ENCODE measurements at regions not wholly inside any gene's neighbourhood (a gene's known extent, or its start where the extent isn't known, plus 50 kb on each side); places are given as distances from the start of the nearest gene placed in this dataset.

DNA sequence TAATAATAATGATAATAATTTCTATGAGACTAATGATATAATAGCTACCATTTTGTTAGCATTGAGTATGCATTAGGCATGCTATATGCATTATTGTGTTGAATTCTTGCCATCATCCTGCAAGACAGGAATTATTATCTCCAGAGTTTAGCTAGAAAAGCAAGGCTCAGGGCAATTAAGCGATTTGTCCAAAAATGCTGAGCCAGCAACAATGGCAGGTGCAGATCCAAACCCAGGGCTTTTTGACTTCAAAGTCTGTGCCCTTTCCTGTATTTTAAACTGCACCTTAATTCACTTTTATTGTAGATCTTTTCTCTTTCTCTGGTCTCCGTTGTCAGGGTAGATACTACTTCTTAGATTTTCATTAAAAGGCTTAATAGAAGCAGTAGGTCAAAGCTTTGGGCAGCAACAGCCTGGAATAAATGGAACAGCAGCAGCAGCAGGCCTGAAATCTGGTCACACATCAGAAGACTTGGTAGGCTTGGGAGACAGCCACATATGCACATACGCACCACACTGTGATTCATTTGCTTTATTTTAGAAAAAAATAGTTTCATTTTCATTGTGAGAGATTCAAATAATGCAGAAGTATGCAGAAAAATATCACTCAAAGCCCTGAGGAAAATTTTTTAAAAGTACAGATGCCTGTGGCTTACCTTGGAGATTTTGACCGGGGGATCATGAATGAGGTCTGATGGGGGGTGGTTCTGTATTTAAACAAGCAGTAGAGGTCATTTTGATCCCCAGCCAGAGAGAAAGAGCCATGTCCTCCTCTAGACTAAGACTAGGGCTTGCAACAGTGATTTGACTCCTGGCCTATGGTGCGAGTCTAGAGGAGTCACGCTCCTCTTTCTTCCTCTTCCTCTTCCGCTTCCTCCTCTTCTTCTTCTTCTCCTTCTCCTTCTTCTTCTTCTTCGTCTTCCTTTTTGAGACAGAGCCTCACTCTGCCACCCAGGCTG is 455.7 kb downstream of the TSN start:
- Histone ChIP-seq H3K27me3 (ENCODE audit: control insufficient read depth, insufficient read depth, low read length) (no peaks in the 10 kb centered on the region), H3K36me3 (ENCODE audit: control insufficient read depth, insufficient read depth, low read length) (no peaks in the 10 kb centered on the region), H3K4me3 (ENCODE audit: low read depth, low read length) (no peak overlapping the region)
- FAIRE-seq (no peak), DNase-seq (ENCODE audit: low read depth) (no peak)
- TF ChIP-seq, protein P1, sequence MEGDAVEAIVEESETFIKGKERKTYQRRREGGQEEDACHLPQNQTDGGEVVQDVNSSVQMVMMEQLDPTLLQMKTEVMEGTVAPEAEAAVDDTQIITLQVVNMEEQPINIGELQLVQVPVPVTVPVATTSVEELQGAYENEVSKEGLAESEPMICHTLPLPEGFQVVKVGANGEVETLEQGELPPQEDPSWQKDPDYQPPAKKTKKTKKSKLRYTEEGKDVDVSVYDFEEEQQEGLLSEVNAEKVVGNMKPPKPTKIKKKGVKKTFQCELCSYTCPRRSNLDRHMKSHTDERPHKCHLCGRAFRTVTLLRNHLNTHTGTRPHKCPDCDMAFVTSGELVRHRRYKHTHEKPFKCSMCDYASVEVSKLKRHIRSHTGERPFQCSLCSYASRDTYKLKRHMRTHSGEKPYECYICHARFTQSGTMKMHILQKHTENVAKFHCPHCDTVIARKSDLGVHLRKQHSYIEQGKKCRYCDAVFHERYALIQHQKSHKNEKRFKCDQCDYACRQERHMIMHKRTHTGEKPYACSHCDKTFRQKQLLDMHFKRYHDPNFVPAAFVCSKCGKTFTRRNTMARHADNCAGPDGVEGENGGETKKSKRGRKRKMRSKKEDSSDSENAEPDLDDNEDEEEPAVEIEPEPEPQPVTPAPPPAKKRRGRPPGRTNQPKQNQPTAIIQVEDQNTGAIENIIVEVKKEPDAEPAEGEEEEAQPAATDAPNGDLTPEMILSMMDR (IDR thresholded peaks at IDR 0.05; ENCODE audit: insufficient read depth, low read length, severe bottlenecking): no peak

DNA sequence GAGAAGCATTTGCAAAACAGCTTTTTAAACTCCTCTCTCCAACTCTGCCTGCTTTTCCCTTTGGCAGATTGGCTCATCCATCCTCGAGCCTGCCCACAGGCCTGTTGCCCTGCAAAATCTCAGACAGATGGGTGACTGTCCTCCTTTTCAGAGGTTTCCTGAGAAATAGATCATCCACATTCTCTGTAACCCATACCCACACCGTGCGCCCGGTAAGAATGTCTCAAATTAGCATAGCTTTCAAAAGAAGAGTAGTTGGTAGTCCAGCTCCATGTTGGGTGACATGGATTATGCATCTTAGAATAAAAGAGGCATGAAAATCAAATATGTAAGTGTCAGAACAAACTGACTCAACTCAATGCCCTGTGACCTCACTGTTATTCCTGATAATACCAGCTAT is 457.9 kb downstream of the TSN start:
- FAIRE-seq: no peak
- H3K27me3 ChIP-seq (ENCODE audit: control insufficient read depth, insufficient read depth, low read length): no peaks in the 10 kb centered on the region
- no peaks in the 10 kb centered on the region for H3K36me3 ChIP-seq (ENCODE audit: control insufficient read depth, insufficient read depth, low read length)
- no peak overlapping the region for H3K4me3 ChIP-seq (ENCODE audit: low read depth, low read length)
- DNase-seq (ENCODE audit: low read depth): no peak
- TF ChIP-seq, protein P1 (IDR thresholded peaks at IDR 0.05; ENCODE audit: insufficient read depth, low read length, severe bottlenecking): no peak

DNA sequence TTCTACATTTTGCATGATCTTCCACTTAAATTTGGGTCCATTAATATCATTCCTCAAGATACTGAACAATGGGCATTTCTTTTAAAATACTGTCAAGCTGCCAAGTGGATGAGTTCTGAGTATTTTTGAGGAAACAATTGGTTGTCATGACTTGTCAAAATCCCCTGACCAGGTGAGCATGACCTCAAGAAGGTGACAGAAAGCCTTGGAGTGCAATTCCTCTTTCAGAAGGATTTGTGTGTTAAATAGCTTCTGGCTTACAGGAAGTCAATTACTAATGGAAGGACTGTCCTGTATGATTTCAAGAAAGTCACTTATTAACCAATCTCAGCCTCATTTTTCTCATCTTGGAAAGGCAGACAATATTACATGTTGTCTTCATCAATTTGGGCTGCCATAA is 460.6 kb downstream of the TSN start:
- Histone ChIP-seq H3K27me3 (ENCODE audit: control insufficient read depth, insufficient read depth, low read length) (no peaks in the 10 kb centered on the region), H3K4me3 (ENCODE audit: low read depth, low read length) (no peak overlapping the region), H3K36me3 (ENCODE audit: control insufficient read depth, insufficient read depth, low read length) (no peaks in the 10 kb centered on the region)
- no peak for DNase-seq (ENCODE audit: low read depth)
- FAIRE-seq: no peak
- TF ChIP-seq, protein P1 (IDR thresholded peaks at IDR 0.05; ENCODE audit: insufficient read depth, low read length, severe bottlenecking): no peak

DNA sequence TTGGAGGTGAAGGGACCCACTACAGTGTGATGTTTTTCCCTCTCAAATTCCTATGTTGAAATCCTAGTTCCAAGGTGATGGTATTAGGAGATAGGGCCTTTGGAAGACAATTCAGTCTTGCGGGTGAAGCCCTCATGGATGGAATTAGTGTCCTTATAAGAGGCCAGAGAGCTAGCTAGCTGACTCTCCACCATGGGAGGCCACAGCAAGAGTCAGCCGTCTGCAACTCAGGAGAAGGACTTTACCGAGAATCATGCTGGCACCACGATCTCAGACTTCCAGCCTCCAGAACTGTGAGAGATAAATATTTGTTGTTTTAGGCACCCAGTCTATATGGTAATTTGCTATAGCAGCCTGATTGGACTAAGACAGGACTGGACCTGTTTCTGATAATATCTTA is 461.4 kb downstream of the TSN start:
- Histone ChIP-seq H3K36me3 (ENCODE audit: control insufficient read depth, insufficient read depth, low read length) (no peaks in the 10 kb centered on the region), H3K27me3 (ENCODE audit: control insufficient read depth, insufficient read depth, low read length) (no peaks in the 10 kb centered on the region), H3K4me3 (ENCODE audit: low read depth, low read length) (no peak overlapping the region)
- DNase-seq (ENCODE audit: low read depth) (no peak), FAIRE-seq (no peak)
- TF ChIP-seq, protein P1 (IDR thresholded peaks at IDR 0.05; ENCODE audit: insufficient read depth, low read length, severe bottlenecking): no peak

DNA sequence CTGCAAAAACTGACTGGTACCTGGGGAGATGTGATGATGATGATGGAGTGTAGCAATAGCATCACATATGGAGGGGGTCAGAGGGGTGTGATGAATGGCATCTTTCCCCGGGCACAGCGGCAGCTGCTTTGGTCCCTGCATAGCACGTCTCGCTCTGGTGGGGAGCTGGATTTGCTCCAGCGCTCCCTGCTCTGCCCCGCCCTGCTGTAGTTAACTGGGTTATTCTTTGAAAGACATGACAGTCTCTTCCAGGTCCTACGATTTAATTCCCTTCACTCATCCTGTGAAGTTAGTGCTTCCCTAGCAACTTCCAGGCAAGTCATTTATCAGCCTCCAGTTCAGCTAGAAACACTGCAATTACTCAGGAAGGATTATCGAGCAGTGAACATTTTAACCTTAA is 463.1 kb downstream of the TSN start:
- no peaks in the 10 kb centered on the region for H3K36me3 ChIP-seq (ENCODE audit: control insufficient read depth, insufficient read depth, low read length)
- no peak overlapping the region for H3K4me3 ChIP-seq (ENCODE audit: low read depth, low read length)
- H3K27me3 ChIP-seq (ENCODE audit: control insufficient read depth, insufficient read depth, low read length): no peaks in the 10 kb centered on the region
- TF ChIP-seq, protein P1 (IDR thresholded peaks at IDR 0.05; ENCODE audit: insufficient read depth, low read length, severe bottlenecking): no peak
- DNase-seq (ENCODE audit: low read depth) (no peak), FAIRE-seq (no peak)

All from bronchial epithelial cell (primary cell).